Neutrophil (primary cell): ENCODE measurements at regions not wholly inside any gene's neighbourhood (a gene's known extent, or its start where the extent isn't known, plus 50 kb on each side); places are given as distances from the start of the nearest gene placed in this dataset.

ENCODE experiments used
- H3K27ac ChIP-seq: fragments of 200-600 bp; sonication (generic); 2 replicates; pipeline ENCODE4 v1.5.1; 2016; ENCODE audit warnings: mild to moderate bottlenecking, moderate library complexity
- H3K27me3 ChIP-seq: fragments of 200-600 bp; sonication (generic); 2 replicates; pipeline ENCODE4 v1.6.0; 2016; ENCODE audit warnings: mild to moderate bottlenecking
- H3K36me3 ChIP-seq: fragments of 200-600 bp; sonication (generic); 2 replicates; pipeline ENCODE4 v1.5.1; 2017
- H3K4me1 ChIP-seq, 2 experiments: fragments of 200-600 bp in 1 of 2; sonication (generic) in 1 of 2; 1 replicate in 1 of 2; 2 replicates in 1 of 2; pipeline versions ENCODE4 v1.5.1 to v1.6.1; 2013 to 2016; ENCODE audit warnings: low read depth in 1 of 2, low read length in 1 of 2, mild to moderate bottlenecking in 1 of 2, moderate library complexity in 1 of 2; ENCODE audit not compliant: control insufficient read depth in 1 of 2, insufficient read depth in 1 of 2
- H3K4me3 ChIP-seq, 2 experiments: fragments of 200-600 bp in 1 of 2; sonication (generic) in 1 of 2; 1 replicate in 1 of 2; 2 replicates in 1 of 2; pipeline ENCODE4 v1.5.1; 2013 to 2016; ENCODE audit warnings: low read depth in 1 of 2, low read length in 1 of 2, mild to moderate bottlenecking in 1 of 2, moderate library complexity in 1 of 2
- H3K9me3 ChIP-seq: fragments of 200-600 bp; sonication (generic); 2 replicates; pipeline ENCODE4 v1.5.1; 2016
- TF ChIP-seq, protein P1 (sequence below): fragments of 200-600 bp; sonication (generic); IDR thresholded peaks from 2 replicates; pipeline ENCODE4 v1.5.1; 2016; ENCODE audit warnings: antibody characterized with exemption

DNA sequence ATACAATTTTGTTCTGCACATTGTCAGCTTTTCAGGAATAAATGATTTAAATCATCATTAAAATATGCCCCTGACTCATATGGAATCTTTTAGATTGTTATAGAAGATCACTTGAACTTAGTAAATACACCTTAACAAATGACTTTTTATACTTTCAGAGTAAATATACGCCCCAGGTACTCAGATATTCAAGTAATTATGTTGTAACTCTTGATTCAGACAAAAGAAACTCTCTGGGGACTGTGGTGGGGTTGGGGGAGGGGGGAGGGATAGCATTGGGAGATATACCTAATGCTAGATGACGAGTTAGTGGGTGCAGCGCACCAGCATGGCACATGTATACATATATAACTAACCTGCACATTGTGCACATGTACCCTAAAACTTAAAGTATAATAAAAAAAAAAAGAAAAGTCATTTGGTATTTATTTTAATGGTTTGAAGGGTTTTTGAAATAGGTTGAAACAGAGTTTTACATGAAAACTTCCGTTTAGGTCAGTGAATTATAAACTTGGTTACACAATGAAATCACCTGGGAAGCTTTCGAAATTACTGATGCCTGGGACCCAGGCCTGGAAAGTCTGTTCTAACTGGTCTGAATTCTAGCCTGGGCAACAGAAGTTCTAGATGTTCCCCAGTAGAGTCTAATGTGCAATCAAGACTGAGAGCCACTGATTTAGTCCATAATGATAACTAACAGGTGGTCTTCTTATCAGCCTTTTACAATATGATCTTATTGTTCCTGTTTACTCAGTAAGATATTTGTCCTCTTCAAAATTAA is 320.5 kb upstream of the NR5A2 start:
- Histone ChIP-seq H3K9me3 (no peaks in the 10 kb centered on the region), H3K4me3 (no peak overlapping the region), H3K27ac (no peak overlapping the region), H3K4me1 (peaks cover 0 to 2% of the 10 kb centered on the region in 2 experiments), H3K36me3 (no peaks in the 10 kb centered on the region), H3K27me3 (no peaks in the 10 kb centered on the region)
- TF ChIP-seq, protein P1, sequence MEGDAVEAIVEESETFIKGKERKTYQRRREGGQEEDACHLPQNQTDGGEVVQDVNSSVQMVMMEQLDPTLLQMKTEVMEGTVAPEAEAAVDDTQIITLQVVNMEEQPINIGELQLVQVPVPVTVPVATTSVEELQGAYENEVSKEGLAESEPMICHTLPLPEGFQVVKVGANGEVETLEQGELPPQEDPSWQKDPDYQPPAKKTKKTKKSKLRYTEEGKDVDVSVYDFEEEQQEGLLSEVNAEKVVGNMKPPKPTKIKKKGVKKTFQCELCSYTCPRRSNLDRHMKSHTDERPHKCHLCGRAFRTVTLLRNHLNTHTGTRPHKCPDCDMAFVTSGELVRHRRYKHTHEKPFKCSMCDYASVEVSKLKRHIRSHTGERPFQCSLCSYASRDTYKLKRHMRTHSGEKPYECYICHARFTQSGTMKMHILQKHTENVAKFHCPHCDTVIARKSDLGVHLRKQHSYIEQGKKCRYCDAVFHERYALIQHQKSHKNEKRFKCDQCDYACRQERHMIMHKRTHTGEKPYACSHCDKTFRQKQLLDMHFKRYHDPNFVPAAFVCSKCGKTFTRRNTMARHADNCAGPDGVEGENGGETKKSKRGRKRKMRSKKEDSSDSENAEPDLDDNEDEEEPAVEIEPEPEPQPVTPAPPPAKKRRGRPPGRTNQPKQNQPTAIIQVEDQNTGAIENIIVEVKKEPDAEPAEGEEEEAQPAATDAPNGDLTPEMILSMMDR: no peak

DNA sequence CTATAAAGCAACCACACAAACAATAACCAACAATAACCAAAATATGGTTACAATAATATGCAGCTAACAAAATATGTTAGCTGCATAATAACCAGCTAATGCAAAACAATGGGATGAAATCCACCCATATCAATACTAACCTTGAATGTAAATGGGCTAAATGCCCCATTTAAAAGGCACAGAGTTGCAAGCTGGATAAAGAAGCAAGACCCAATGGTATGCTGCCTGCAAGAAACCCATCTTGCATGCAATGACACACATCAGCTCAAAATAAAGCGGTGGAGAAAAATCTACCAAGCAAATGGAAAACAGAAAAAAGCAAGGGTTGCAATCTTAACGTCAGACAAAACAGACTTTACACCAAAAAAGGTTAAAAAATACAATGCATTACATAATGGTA is 316.5 kb upstream of the NR5A2 start:
- no peaks in the 10 kb centered on the region for H3K9me3 ChIP-seq
- H3K36me3 ChIP-seq: no peaks in the 10 kb centered on the region
- no peak overlapping the region for H3K27ac ChIP-seq
- H3K27me3 ChIP-seq: no peaks in the 10 kb centered on the region
- no peak overlapping the region for H3K4me3 ChIP-seq
- no peaks in the 10 kb centered on the region for H3K4me1 ChIP-seq
- TF ChIP-seq, protein P1: no peak

DNA sequence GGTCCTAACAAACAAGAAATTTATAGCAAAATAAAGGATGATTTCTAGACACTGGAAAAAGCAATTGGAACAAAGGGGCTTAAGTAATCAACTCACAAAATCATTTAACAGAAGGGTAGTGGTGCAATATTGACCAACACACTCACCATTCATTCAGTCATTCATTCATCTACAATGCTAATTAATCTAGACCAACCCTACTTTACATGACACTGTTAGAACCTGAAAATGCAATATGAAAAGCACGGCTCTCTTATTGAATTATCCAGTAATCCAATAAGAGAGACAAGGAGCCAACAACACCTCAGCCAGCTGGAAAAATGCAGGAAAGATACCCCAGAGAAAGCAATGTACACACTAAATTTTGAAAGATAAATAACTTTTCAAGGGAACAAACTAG is 310.8 kb upstream of the NR5A2 start:
- H3K36me3 ChIP-seq: no peaks in the 10 kb centered on the region
- H3K4me1 ChIP-seq: no peaks in the 10 kb centered on the region
- no peak overlapping the region for H3K4me3 ChIP-seq
- H3K9me3 ChIP-seq: no peaks in the 10 kb centered on the region
- H3K27me3 ChIP-seq: no peaks in the 10 kb centered on the region
- TF ChIP-seq, protein P1: no peak
- no peak overlapping the region for H3K27ac ChIP-seq

DNA sequence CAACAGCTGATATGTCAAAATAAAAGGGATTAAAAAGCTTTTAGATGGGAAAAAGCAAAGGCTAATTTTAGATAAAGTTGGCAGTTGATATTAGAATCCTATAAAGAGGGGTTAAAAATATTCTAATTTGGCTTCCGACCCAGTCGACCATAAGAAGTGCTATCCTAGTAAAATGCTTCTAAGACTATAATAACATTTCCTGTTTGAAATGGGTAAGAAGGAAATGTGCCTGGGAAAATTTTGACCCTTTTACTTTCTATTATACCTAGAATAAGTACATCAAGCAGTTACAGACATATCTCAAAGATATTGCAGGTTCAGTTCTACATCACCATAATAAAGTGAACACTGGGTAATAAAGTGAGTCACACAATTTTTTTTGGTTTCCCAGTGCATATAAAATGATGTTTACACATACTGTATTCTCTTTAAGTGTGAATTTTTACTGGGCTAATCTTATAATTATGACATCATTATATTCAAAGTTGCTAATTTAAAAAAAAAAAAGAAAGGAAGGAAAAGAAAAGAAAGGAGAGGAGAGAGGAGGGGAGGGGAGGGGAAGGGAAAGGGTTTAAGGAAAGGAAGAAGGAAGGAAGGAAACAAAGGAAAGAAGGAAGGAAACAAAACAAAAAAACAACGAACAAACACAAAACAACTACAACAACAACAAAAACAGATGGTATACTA is 308.2 kb upstream of the NR5A2 start:
- H3K27ac ChIP-seq: no peak overlapping the region
- no peak overlapping the region for H3K4me3 ChIP-seq
- no peaks in the 10 kb centered on the region for H3K4me1 ChIP-seq
- no peaks in the 10 kb centered on the region for H3K36me3 ChIP-seq
- no peaks in the 10 kb centered on the region for H3K9me3 ChIP-seq
- TF ChIP-seq, protein P1: no peak
- H3K27me3 ChIP-seq: no peaks in the 10 kb centered on the region

DNA sequence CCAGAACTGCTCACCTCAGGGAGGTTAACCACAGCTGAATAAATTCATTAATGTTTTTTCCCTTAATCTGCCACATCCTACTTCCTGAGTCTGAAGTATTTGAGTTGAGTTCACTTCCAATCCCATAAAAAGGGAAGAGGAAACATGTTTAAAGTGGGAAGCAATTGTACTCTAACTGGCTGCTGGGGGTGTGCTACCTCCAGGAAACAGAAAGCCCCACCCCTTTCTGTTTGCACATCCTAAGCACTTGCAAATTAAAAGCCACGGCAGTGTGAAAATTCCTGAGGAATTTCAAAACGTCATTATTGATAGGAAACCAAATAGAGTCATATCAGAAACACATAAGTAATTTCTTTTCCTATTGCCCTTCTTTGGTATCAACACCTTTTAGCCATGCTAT is 307.0 kb upstream of the NR5A2 start:
- H3K9me3 ChIP-seq: no peaks in the 10 kb centered on the region
- H3K4me3 ChIP-seq: no peak overlapping the region
- H3K27me3 ChIP-seq: no peaks in the 10 kb centered on the region
- TF ChIP-seq, protein P1: no peak
- no peaks in the 10 kb centered on the region for H3K36me3 ChIP-seq
- no peaks in the 10 kb centered on the region for H3K4me1 ChIP-seq
- H3K27ac ChIP-seq: no peak overlapping the region
